ENCODE measurements at regions not wholly inside any gene's neighbourhood (a gene's known extent, or its start where the extent isn't known, plus 50 kb on each side); places are given as distances from the start of the nearest gene placed in this dataset.
A peak's percentile ranks its signal among the peaks of the same experiment; 100 is the strongest.

- DNase-seq, result peak in 1 of 2 donors; percentile 1
- H3K27ac ChIP-seq, result no peak overlapping the region
- H3K4me1 ChIP-seq, result no peaks in the 10 kb centered on the region
- intact Hi-C loops (cut with DNase I; ENCODE audit: low total_unique reads) (no loop called here), in situ Hi-C loops (cut with MboI; ENCODE audit: low sequenced_read_pairs in 4 of 4) (no loop called here)
- no peak overlapping the region for H3K4me3 ChIP-seq
- TF ChIP-seq POLR2A (IDR thresholded peaks at IDR 0.05) (no peak), CTCF (IDR thresholded peaks at IDR 0.05 in 4 of 5, conservative IDR thresholded peaks at IDR 0.05 in 1 of 5) (no peak)
- H3K36me3 ChIP-seq, result no peaks in the 10 kb centered on the region
- peaks cover 8 to 25% (median 22%) of the 10 kb centered on the region in 3 donors for H3K27me3 ChIP-seq
- H3K9me3 ChIP-seq, result no peaks in the 10 kb centered on the region
- ATAC-seq, result no peak
These were observed 108.0 kb downstream of the CPZ start for GRCh38 chr4:8700531-8700930.

GRCh38 chr4:8699479-8700145 is 107.0 kb downstream of the CPZ start:
- Histone ChIP-seq H3K27me3 (peaks cover 0 to 25% (median 21%) of the 10 kb centered on the region in 3 donors), H3K27ac (no peak overlapping the region), H3K9me3 (no peaks in the 10 kb centered on the region), H3K36me3 (no peaks in the 10 kb centered on the region), H3K4me3 (no peak overlapping the region), H3K4me1 (no peaks in the 10 kb centered on the region)
- TF ChIP-seq POLR2A (IDR thresholded peaks at IDR 0.05) (no peak), CTCF (IDR thresholded peaks at IDR 0.05 in 4 of 5, conservative IDR thresholded peaks at IDR 0.05 in 1 of 5) (no peak)
- intact Hi-C loops (cut with DNase I; ENCODE audit: low total_unique reads), result no loop called here
- in situ Hi-C loops (cut with MboI; ENCODE audit: low sequenced_read_pairs in 4 of 4), result no loop called here
- DNase-seq (no peak), ATAC-seq (no peak)

GRCh38 chr4:8699063-8699385 is 106.5 kb downstream of the CPZ start:
- TF ChIP-seq CTCF (IDR thresholded peaks at IDR 0.05 in 4 of 5, conservative IDR thresholded peaks at IDR 0.05 in 1 of 5) (no peak), POLR2A (IDR thresholded peaks at IDR 0.05) (no peak)
- peaks cover 0 to 24% (median 17%) of the 10 kb centered on the region in 3 donors for H3K27me3 ChIP-seq
- intact Hi-C loops (cut with DNase I; ENCODE audit: low total_unique reads), result no loop called here

GRCh38 chr4:8698341-8699062 is 105.9 kb downstream of the CPZ start:
- in situ Hi-C loops (cut with MboI; ENCODE audit: low sequenced_read_pairs in 4 of 4), result no loop called here
- no peak for TF ChIP-seq CTCF (IDR thresholded peaks at IDR 0.05 in 4 of 5, conservative IDR thresholded peaks at IDR 0.05 in 1 of 5)
- TF ChIP-seq POLR2A (IDR thresholded peaks at IDR 0.05), result no peak
- no peaks in the 10 kb centered on the region for H3K4me1 ChIP-seq
- no peak overlapping the region for H3K27ac ChIP-seq
- no peaks in the 10 kb centered on the region for H3K9me3 ChIP-seq
- no peak overlapping the region for H3K4me3 ChIP-seq
- ATAC-seq (no peak), DNase-seq (peak in 1 of 2 donors; percentile 7)
- intact Hi-C loops (cut with DNase I; ENCODE audit: low total_unique reads), result no loop called here
- H3K27me3 ChIP-seq, result peaks cover 0 to 22% (median 17%) of the 10 kb centered on the region in 3 donors
- H3K36me3 ChIP-seq, result no peaks in the 10 kb centered on the region

More at GRCh38 chr4:8699063-8699385, 106.5 kb downstream of the CPZ start:
- Histone ChIP-seq H3K27ac (no peak overlapping the region), H3K9me3 (no peaks in the 10 kb centered on the region), H3K4me3 (no peak overlapping the region), H3K4me1 (no peaks in the 10 kb centered on the region), H3K36me3 (no peaks in the 10 kb centered on the region)
- in situ Hi-C loops (cut with MboI; ENCODE audit: low sequenced_read_pairs in 4 of 4), result no loop called here
- DNase-seq (no peak), ATAC-seq (no peak)

Measured in gastrocnemius medialis (tissue), 4 donors.